Stimulated activated CD4-positive, alpha-beta T cell treated with anti-CD3 and anti-CD28 coated beads, Interleukin-4, amount 100 ng/mL, for 24 hours (primary cell): ENCODE measurements at regions not wholly inside any gene's neighbourhood (a gene's known extent, or its start where the extent isn't known, plus 50 kb on each side); places are given as distances from the start of the nearest gene placed in this dataset.

Experiments
- DNase-seq: peaks from one replicate; pipeline ENCODE4 v3.0.0-alpha.2; 2020

DNA sequence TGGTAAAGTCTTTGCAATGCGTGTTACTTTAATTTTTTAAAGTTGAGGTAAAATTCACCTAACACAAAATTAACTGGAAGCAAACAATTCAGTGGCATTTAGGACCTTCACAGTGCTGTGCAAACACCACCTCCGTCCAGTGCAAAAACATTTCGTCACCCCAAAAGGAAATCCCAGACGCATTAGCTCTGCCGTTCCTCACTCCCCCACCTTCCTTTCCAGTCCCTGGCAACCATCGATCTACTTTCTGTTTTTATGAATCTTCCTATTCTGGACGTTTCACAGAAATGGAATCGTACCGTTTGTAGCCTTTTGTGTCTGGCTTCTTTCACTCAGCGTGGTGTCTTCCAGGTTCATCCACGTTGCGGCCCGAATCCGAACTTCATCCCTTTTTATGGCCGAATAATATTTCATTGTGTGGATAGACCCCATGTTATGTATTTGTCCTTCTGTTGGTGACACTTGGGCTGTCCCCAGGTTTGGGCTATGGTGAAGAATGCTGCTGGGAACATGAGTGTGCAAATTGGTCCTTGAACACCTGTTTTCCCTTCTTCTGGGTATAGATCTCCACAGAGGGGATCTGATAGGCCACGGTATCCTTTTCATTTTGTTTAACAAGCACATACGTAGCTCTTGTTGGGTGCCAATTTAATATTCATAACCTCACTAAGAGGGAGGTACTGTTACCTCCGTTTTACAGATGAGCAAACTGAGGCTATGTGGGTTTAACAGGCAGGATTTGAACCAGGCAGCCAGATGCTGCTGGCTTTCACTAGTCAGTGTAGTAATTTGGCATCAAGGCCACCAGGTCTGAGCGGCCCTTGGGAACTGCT is 232.0 kb upstream of the GSE1 start:
- no peak for DNase-seq

GRCh38 chr16:85381738-85382592 is 231.2 kb upstream of the GSE1 start:
- DNase-seq, result no peak

DNA sequence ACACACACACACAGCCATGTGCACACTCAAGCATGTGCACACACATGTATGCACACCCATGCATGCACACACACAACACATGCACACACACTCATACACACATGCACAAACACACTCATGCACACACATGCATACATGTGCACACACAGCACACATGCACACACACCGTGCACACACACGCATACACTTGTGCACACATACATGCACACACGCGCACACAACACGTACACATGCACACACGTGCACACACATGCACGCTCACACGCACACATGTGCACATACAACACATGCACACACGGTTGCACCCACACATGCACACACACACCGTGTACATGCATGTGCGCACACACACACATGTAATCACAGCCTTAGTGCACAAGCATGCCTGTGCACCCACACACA is 230.4 kb upstream of the GSE1 start:
- no peak for DNase-seq

GRCh38 chr16:85383836-85384832 is 229.0 kb upstream of the GSE1 start:
- DNase-seq, result no peak

- no peak for DNase-seq
These were observed 228.2 kb upstream of the GSE1 start for GRCh38 chr16:85384833-85385462.

- DNase-seq, result no peak
These were observed 227.4 kb upstream of the GSE1 start for GRCh38 chr16:85385463-85386331.

DNA sequence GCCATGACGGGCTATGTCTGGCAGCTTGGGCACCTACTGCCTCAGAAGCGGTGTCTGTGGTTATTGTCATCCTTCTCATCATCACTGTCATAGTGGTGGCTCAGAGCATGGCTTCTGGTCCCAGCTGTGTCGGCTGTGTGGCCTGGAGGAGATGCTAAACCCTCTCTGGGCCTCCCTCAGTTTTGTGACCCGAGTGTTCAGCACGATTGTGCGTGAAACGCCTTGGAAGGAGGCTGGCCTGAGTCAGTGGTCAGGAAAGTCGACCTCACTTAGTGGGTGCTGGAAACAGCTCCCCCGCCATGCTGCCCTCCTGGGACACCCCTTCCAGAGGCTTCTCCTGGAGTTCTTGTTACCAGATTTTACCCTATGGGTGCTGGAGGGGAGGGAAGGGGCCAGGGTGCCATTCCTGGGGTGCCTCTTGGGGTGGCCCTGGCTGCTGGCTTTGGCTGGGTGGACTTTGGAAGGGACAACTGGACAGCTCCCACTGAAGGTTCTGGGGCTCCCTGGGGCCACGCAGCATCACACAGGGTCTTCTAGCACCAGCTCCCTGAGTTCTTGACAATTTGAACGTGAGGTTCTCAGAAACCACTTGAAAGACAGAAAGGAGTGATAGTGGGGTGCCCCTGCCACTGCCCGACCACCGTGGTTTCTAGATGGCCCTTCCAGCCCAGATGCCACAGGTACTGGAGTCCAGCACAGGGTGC is 226.5 kb upstream of the GSE1 start:
- DNase-seq, result no peak

DNA sequence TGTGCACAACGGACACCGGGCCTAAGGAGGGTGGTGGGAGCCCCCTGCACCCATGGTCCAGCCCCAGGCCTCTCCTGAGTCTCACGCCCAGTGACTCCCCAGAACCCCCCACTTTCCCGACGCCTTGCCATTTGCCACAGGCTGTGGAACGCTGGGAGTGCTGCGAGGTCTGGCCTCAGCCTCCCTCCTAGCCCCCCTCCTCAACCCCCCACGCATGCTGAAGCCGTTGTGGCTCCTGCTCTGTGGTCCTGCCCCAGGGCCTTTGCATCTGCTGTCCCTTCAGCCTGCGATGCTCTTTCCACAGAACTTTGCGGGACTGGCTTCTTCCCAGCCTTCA is 226.0 kb upstream of the GSE1 start:
- DNase-seq, result no peak

- no peak for DNase-seq
These were observed 225.3 kb upstream of the GSE1 start for GRCh38 chr16:85387731-85388295.

DNA sequence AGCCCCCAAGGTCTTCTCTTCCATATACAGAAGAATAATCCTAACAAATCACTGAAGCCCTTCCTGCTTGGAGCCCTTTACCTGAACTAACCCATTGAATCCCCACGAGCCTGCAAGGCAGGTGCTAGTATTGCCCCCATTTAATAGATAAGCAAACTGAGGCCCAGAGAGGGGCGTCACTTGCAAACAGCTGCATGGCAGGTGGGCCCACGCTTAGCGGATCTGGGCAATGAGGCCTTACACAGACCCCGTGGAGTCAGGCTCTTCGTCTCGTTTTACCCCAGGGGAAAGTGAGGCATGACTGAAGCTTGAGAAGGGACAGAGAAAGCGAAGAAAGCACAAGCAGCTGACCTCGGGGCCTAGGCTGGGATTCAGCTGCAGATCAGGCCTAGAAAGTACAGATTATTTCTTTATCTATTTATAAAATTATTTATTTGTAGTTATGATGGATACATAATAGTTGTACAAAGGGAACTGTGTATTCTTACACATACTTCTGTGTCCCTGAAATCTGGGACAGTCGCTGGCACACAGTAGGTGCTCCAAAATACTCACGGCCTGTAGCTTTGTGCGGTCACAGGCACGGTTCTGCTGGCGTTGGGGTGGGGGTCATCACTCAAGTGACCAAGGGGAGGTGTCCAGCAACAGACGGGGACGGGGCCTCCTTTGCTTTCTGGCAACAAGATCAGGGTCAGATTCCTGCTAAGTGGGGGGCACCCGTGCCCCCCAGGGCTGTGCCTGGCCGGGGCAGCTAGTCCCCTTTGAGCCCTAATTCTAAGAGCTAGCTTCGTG is 223.2 kb upstream of the GSE1 start:
- no peak for DNase-seq

DNA sequence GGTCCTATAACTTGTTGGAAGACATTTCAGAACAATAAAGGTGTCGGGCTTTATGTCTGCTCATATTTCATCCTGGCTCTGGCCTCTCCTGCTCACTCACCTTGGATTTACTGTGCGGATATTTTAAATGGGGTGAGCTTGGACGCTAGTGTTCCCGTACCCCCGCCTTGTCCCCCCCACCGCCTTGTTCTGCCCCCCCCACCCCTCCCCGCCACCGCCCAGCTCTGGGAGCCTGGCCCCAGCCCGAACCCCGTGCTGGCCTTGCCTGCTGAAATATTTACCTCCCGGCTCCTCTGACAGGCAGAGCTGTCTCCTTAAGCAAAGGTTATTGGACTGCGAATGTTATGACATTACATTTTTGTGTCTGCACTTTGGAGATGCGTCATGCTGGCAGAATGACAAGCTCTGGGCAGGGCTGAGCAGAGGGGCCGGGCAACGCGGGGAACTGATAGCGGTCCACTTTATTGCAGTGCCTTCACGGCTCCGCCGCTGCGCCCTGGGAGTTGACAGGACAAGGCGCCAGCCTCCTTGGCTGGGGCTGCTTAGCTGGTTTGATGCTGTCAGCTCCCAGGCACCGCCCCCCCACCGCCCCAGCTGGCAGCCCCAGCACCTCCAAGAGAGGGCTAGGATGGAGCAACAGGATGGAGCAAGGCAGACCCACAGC is 222.5 kb upstream of the GSE1 start:
- no peak for DNase-seq

DNA sequence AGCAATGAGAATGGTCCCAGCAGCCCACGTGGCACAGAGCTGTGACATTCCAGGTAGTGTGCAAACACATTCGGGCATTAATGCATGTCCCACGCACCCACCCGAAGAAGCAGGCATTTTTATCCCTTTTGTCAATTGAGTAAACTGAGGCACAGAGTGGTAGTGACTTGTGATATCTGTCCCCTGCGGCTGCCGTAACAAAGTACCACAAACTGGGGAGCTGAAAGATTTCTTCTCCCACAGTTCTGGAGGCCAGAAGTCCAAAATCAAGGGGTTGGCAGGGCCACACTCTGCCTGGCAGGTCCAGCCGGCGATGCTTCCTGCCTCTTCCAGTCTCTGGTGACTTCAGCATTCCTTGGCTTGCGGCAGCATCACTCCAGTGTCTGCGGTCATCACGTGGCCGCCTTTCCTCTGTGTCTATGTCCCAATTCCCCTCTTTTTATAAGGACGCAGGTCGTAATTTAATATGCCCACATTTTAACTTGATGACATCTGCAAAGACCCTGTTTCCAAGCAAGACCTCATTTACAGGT is 221.9 kb upstream of the GSE1 start:
- DNase-seq, result no peak

DNA sequence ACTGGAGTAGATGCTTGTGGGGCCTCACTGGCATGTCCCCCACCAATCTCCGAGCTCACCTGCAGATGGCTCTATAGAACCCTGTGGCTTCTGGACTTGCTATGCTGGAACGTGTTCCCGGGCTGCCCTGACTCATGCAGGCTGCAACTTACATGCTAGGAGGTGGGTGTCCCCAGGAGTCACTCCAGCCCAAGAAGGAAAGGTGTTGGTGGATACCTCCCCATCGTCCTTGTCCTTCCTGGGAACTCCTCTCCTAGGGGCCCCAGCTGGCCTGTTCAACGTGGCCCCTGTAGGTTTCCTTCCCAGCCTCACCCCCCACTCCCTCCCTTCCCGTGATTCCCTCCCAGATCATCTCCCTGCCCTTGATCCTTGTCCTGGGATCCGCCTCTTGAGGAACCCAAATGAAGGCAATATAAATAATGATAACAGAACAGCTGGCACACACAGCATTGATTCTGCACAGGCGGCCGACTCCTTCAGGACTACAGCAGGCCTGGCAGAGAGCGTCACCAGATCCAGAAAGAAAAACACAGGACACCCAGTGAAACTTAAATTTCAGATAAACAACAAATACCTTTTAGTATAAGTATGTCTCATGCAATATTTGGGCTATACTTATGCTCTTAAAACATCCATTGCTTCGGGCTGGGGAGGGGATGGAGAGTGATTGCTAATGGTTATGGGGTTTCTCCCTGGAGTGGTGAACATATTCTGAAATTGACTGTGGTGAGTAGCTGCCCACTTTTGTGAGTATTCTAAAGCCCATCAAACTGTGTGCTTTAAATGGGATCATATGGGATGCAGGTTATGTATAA is 221.1 kb upstream of the GSE1 start:
- DNase-seq, result no peak

DNA sequence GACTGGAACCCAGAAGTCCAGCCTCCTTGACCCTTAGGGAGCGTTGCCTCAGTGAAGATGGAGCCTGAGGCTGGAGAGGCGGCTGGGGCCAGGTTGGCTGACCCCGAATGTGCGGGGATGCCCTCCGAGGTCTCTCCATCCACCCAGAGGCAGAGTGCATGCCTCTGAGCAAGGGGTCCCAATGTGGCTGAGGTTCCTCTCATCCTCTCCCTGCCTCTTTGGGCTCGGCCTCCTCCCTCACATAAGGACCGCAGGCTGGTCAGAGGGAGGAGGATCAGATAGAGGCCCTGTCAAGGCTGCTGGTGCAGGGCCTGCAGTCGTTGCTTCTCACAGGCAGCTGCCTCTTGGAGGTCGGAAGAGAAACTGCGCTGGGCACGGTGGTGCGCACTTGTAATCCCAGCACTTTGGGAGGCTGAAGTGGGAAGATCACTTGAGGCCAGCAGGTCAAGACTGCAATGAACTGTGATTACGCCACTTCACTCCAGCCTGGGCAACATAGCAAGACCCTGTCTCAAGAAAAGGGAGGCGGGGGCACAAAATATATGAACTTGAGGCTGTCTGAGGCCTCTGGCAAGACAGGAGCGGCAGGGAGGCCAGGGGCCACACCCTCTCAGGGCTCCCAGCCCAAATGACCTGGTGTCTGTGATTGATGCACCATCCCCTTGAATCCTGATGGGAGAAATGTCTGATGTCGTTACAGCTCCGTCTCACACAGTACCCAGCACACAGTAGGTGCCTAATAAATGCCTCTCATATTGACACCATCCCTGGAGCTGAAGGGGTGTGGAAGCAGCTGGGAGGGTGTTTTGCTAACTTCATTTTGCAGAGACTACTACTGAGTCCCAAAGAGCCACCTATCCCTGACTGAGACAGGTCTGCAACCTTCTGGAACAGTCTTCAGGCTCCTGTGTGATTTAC is 220.1 kb upstream of the GSE1 start:
- DNase-seq, result no peak

DNA sequence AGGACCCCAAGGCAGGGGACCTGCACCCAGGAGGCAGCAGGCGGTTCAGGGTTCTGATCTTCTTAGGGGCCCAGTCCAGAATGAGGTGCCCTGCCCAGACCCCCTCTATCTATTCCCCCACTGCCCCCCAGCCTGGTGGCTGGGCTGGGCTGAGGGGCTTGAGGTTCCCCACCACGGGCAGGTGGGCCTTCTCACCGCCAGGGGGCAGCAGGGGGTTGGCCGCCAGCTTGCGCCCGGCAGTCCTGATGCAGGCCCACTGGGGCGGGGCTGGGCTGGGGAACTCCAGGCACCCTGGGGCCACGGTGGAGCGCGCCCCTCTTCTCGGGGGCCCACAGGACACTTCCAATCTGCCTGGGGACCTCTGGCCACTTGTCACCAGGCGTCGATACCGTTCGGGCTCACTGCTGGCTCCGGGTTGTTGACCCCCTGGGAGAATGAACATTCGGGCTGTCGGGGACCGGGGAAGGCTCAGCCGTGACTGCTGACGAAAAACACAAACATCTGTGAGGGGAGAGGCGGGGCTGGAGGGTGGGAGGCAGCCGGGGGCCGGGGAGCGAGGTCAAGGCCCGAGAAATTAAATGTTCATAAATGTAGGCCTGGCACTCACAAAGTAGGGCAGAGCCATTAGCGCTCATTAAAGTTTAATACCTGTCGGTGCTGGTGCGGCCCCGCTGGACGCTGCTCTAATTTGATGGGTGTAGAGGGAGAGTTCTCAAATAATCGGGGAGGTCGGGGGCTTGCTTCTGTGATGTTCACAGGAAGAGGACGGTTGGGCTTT is 219.3 kb upstream of the GSE1 start:
- peak; percentile 72 for DNase-seq
